Mucosa of descending colon (tissue), 3 donors: ENCODE measurements at regions not wholly inside any gene's neighbourhood (a gene's known extent, or its start where the extent isn't known, plus 50 kb on each side); places are given as distances from the start of the nearest gene placed in this dataset.
"Not testable (repeated sequence)": the region's sequence is repeated elsewhere in the genome, so short reads cannot be mapped to it uniquely, and the experiment has no call there.

Experiments
- ATAC-seq: fragments of 200-7000 bp; cut with Tn5 transposase; one replicate; pipeline ENCODE4 v1.9.1; 2020; ENCODE audit warnings: mild to moderate bottlenecking, moderate library complexity
- DNase-seq, 3 donors: peaks; one replicate each; pipeline ENCODE4 v3.0.0-alpha.2; 2020
- H3K36me3 ChIP-seq: fragments of 200-600 bp; one replicate; pipeline ENCODE4 v1.8.0; 2021; ENCODE audit warnings: low read depth, mild to moderate bottlenecking
- H3K4me1 ChIP-seq: fragments of 200-600 bp; one replicate; pipeline ENCODE4 v1.8.0; 2021; ENCODE audit warnings: low read depth, mild to moderate bottlenecking
- H3K4me3 ChIP-seq: fragments of 200-600 bp; one replicate; pipeline ENCODE4 v1.8.0; 2021; ENCODE audit warnings: mild to moderate bottlenecking
- H3K9me3 ChIP-seq: fragments of 200-600 bp; one replicate; pipeline ENCODE4 v1.8.0; 2021; ENCODE audit warnings: mild to moderate bottlenecking
- CTCF ChIP-seq: fragments of 200-600 bp; IDR thresholded peaks from one replicate; pipeline ENCODE4 v1.8.0; 2022; ENCODE audit warnings: antibody characterized with exemption, mild to moderate bottlenecking
- intact Hi-C, 2 donors: fragments of 100-400 bp; cut with DNase I in 1 of 2; cut with micrococcal nuclease in 1 of 2; formaldehyde crosslinking; loops; one replicate each; pipeline versions ENCODE4 v1.11.0 to v1.11.1; 2022; cut with DNase I, micrococcal nuclease
- donor health status: DM: no; HTN: no; CAD: no; lungs with moderate emphysema.
- donor health status: DM: no; HTN: no; CAD: no.
- donor health status: DM: no; HTN: yes; CAD: no.

GRCh38 chr3:87109465-87109864 lies 117.6 kb upstream of the CHMP2B start:
- no peaks in the 10 kb centered on the region for H3K36me3 ChIP-seq
- no peak for DNase-seq
- H3K4me1 ChIP-seq: no peaks in the 10 kb centered on the region
- no peak for TF ChIP-seq CTCF
- intact Hi-C loops: no loop called here
- no peak for ATAC-seq
- no peak overlapping the region for H3K4me3 ChIP-seq
- H3K9me3 ChIP-seq: no peaks in the 10 kb centered on the region

GRCh38 chr3:87101861-87102625 lies 111.1 kb upstream of the VGLL3 start:
- DNase-seq (no peak), ATAC-seq (no peak)
- TF ChIP-seq CTCF: no peak
- intact Hi-C loops: no loop called here
- Histone ChIP-seq H3K4me3 (no peak overlapping the region), H3K36me3 (no peaks in the 10 kb centered on the region), H3K9me3 (no peaks in the 10 kb centered on the region), H3K4me1 (no peaks in the 10 kb centered on the region)

- H3K4me1 ChIP-seq, H3K9me3 ChIP-seq, H3K4me3 ChIP-seq, intact Hi-C loops, DNase-seq, ATAC-seq, H3K36me3 ChIP-seq: not testable (repeated sequence)
Measured at GRCh38 chr3:87097733-87098132, 106.8 kb upstream of the VGLL3 start.

GRCh38 chr3:87090631-87091030 lies 99.7 kb upstream of the VGLL3 start:
- intact Hi-C loops: no loop called here
- DNase-seq (no peak), ATAC-seq (no peak)
- TF ChIP-seq CTCF: no peak
- H3K9me3 ChIP-seq: no peaks in the 10 kb centered on the region
- H3K4me1 ChIP-seq: no peaks in the 10 kb centered on the region
- H3K36me3 ChIP-seq: no peaks in the 10 kb centered on the region
- H3K4me3 ChIP-seq: no peak overlapping the region

GRCh38 chr3:87088993-87089841 lies 98.3 kb upstream of the VGLL3 start:
- Histone ChIP-seq H3K36me3 (no peaks in the 10 kb centered on the region), H3K9me3 (no peaks in the 10 kb centered on the region), H3K4me3 (peak overlapping the region; percentile 14), H3K4me1 (no peaks in the 10 kb centered on the region)
- intact Hi-C loops: loop anchor here in 1 of 2 donors (10.0 kb wide), 1 partner anchor 304 kb away; no protein-coding TSS in a partner anchor
- peak; percentile 86 for ATAC-seq
- peak; percentile 45 to 52 (median 52) for DNase-seq
- no peak for TF ChIP-seq CTCF

- Histone ChIP-seq H3K4me3 (no peak overlapping the region), H3K4me1 (no peaks in the 10 kb centered on the region), H3K9me3 (no peaks in the 10 kb centered on the region), H3K36me3 (no peaks in the 10 kb centered on the region)
- ATAC-seq (peak; percentile 12), DNase-seq (no peak)
- TF ChIP-seq CTCF: no peak
- intact Hi-C loops: loop anchor here in 1 of 2 donors (10.0 kb wide), 1 partner anchor 304 kb away; no protein-coding TSS in a partner anchor
Measured at GRCh38 chr3:87088430-87088992, 97.6 kb upstream of the VGLL3 start.
